GM21360 (cell line): ENCODE measurements at regions not wholly inside any gene's neighbourhood (a gene's known extent, or its start where the extent isn't known, plus 50 kb on each side); places are given as distances from the start of the nearest gene placed in this dataset.
A peak's percentile ranks its signal among the peaks of the same experiment; 100 is the strongest.
"Not testable (repeated sequence)": the region's sequence is repeated elsewhere in the genome, so short reads cannot be mapped to it uniquely, and the experiment has no call there.

Source experiments
- ATAC-seq: cut with Tn5 transposase; IDR thresholded peaks from one replicate; pipeline ENCODE4 v1.9.1; 2021; ENCODE audit warnings: mild to moderate bottlenecking, moderate library complexity; ENCODE audit not compliant: unreplicated experiment

GRCh38 chr5:155826611-155827507, 500.1 kb upstream of the SGCD start:
- ATAC-seq = no peak

- not testable (repeated sequence) for ATAC-seq
These were observed 499.5 kb upstream of the SGCD start for GRCh38 chr5:155827508-155827815.

- ATAC-seq = peak; percentile 99
These were observed 499.0 kb upstream of the SGCD start for GRCh38 chr5:155827949-155828348.

- ATAC-seq = no peak
These were observed 495.5 kb upstream of the SGCD start for GRCh38 chr5:155831491-155831890.

- no peak for ATAC-seq
These were observed 493.7 kb upstream of the SGCD start for GRCh38 chr5:155833287-155833686.

- ATAC-seq = no peak
These were observed 492.5 kb upstream of the SGCD start for GRCh38 chr5:155834271-155834975.

GRCh38 chr5:155836089-155836803, 490.7 kb upstream of the SGCD start:
- ATAC-seq = no peak

- no peak for ATAC-seq
These were observed 488.6 kb upstream of the SGCD start for GRCh38 chr5:155838394-155838793.

- no peak for ATAC-seq
These were observed 487.5 kb upstream of the SGCD start for GRCh38 chr5:155839251-155840037.

- no peak for ATAC-seq
These were observed 482.4 kb upstream of the SGCD start for GRCh38 chr5:155844542-155844941.

- no peak for ATAC-seq
These were observed 476.6 kb upstream of the SGCD start for GRCh38 chr5:155850370-155850769.

GRCh38 chr5:155866971-155867370, 460.0 kb upstream of the SGCD start:
- ATAC-seq = no peak

GRCh38 chr5:155867522-155868088, 459.4 kb upstream of the SGCD start:
- ATAC-seq = no peak

- no peak for ATAC-seq
These were observed 456.3 kb upstream of the SGCD start for GRCh38 chr5:155870636-155871035.

GRCh38 chr5:155871623-155872022, 455.3 kb upstream of the SGCD start:
- no peak for ATAC-seq

- no peak for ATAC-seq
These were observed 454.2 kb upstream of the SGCD start for GRCh38 chr5:155872629-155873220.

GRCh38 chr5:155878991-155879575, 447.9 kb upstream of the SGCD start:
- ATAC-seq = no peak

GRCh38 chr5:155884041-155884440, 442.9 kb upstream of the SGCD start:
- no peak for ATAC-seq

GRCh38 chr5:155885199-155885598, 441.8 kb upstream of the SGCD start:
- ATAC-seq = no peak
